ENCODE measurements at regions not wholly inside any gene's neighbourhood (a gene's known extent, or its start where the extent isn't known, plus 50 kb on each side); places are given as distances from the start of the nearest gene placed in this dataset.
"Not testable (repeated sequence)": the region's sequence is repeated elsewhere in the genome, so short reads cannot be mapped to it uniquely, and the experiment has no call there.

DNA sequence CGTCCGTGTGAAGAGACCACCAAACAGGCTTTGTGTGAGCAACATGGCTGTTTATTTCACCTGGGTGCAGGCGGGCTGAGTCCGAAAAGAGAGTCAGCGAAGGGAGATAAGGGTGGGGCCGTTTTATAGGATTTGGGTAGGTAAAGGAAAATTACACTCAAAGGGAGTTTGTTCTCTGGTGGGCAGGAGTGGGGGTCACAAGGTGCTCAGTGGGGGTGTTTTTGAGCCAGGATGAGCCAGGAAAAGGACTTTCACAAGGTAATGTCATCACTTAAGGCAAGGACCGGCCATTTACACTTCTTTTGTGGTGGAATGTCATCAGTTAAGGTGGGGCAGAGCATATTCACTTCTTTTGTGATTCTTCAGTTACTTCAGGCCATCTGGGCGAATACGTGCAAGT is 488.7 kb upstream of the ZP4 start:
- DNase-seq (ENCODE audit: low spot score): not testable (repeated sequence)

DNA sequence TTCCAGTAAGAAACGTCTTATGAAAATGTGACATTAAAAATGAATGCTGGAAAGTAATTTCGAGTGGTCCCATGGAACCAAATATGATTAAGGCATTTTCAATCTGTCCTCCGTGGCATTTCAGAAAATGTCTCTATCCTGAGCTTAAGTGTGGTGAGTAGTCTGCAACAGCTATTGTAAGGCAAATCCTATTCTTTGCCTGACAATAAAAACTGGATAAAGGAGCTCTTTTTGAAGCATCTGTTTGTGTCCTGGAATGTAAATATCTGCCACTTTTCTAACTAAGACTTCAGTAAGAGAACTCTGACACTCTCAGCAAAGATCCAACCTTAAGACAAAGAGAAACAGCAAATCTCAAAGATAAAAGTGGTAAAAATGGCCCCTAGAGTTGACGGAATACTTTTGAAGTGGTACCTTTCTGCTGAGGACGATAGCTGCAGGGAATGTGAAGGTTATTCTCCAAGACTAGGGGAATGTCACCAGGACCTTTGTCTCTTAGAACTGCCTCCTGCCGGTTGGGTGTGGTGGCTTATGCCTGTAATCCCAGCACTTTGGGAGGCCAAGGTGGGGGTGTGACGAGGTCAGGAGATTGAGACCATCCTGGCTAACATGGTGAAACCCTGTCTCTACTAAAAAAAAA is 486.7 kb upstream of the ZP4 start:
- DNase-seq (ENCODE audit: low spot score): no peak

DNA sequence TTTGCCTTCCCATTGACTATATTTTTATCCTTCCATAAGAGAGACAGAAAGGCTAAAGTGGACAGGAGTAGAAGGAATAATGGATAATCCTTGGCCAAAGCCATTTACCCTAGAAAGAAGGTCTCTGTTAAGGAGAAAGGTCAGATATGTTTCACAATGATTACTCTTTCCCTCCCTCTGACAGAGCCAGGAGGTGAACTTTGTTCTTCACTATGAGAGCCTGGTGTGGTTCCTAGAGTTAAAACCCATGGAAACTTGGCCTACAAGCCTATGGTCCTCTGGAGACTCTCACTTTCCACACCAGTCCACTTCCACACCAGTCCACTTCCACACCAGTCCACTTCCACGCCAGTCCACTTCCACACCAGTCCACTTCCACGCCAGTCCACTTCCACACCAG is 479.9 kb upstream of the ZP4 start:
- DNase-seq (ENCODE audit: low spot score): no peak

DNA sequence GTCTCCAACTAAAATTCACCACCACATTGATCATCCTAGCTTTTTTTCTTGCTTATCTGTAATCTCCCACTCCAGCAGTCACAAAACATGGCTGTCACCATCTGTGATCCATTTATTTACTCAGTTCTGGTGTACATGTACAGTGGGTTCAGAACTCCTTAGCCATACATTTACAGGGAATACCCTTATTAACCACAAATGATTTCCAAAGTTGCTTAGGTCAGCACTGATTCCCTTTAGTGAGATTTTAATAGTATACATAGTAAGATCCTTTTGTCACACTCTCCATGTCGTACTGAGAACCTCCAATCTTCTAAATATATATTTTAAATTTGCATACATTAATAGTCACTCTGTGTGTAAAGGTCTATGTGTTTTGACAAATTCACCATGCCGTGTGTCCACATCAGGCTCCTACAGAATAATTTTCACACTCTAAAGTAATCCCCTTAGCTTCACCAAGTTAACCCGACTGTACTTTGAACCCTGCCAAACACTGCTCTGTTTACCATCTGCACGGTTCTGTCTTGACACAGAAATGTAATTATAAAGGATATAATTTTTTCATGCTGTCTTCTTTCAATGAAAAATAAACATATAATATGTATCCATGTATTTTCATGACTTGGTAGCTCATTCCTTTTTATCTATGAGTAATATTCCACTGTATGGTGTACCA is 473.6 kb upstream of the ZP4 start:
- no peak for DNase-seq (ENCODE audit: low spot score)

DNA sequence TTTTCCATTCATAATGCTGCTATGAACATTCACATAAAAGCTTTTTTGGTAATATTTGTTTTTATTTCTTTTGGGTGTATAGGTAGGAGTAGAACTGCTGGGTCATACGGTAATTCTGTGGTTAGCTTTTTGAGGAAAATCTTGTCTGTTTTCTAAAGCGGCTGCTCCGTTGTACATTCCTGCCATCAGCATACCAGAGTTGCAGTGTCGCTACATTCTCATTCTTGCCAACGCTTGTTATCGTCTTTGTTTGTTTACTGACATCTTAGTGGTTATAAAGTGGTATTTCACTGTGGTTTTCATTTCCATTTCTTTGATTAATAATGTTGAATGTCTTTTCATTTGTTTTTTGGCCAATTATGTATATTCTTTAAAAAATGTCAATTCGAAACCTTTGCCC is 469.8 kb upstream of the ZP4 start:
- DNase-seq (ENCODE audit: low spot score): no peak

DNA sequence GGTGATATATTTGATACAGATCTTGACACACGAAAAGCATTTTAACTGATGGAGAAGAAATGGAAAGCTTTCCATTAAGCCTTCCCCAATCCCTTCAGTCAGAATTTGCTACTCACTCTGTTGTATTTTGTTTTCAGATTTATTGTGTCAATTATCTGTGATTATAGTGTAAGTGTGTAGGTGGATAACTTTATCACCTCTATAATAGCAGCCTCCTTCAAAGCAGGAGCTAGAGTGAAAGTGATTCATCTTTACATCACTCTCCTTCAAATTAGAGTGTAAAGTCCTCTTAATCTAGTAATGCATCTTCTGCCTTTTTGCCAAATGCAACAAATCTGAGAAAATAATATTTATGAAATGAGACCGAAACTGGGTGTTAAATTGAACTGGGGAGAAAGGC is 459.7 kb upstream of the ZP4 start:
- no peak for DNase-seq (ENCODE audit: low spot score)

DNA sequence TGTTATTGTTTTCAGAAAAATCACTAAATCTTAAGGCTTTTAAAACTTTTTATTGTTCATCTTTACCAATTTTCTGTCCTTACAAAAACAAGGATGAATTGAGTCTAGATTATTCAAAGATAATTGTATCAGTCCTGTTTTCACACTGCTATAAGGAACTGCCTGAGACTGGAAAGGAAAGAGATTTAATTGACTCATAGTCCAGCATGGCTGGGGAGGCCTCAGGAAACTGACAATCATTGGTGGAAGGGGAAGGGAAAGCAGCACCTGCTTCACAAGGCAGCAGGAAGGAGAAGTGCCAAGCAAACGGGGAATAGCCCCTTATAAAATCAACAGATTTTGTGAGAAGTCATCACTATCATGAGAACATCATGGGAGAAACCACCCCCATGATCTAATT is 455.6 kb upstream of the ZP4 start:
- DNase-seq (ENCODE audit: low spot score): no peak

DNA sequence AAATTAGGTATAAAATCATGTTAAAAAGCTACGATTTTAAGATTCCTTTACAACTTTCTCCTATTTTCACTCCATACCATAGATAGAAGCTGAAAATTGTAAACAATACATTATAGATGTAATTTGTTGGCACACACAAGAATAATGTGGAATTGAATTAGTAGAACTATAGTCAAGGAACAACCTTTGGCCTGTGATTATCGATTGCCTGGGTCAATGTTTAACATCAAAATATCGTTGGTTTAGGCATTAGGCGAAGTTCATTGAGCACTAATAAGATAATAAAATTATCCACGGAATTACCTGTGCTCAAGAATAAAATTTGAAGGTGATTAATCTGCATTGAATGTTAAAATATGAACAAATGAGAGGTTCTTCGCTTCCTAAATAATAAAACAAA is 455.1 kb upstream of the ZP4 start:
- DNase-seq (ENCODE audit: low spot score): no peak

DNA sequence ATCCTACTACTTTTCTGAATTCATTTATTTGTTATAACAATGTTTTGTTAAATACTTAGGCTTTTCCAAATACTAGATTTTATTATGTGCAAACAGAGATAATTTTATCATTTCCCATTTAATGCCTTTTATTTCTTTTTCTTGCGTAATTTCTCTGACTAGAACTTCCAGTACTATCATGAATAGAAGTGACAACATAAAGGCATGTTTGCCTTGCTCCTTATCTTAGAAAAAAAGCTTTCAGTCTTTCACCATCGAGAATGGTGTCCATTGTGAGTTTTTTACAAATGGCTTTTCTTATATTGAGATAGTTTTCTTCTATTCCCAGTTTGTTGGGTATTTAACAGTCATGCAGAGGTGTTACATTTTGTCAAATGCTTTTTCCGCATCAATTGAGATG is 453.1 kb upstream of the ZP4 start:
- no peak for DNase-seq (ENCODE audit: low spot score)

DNA sequence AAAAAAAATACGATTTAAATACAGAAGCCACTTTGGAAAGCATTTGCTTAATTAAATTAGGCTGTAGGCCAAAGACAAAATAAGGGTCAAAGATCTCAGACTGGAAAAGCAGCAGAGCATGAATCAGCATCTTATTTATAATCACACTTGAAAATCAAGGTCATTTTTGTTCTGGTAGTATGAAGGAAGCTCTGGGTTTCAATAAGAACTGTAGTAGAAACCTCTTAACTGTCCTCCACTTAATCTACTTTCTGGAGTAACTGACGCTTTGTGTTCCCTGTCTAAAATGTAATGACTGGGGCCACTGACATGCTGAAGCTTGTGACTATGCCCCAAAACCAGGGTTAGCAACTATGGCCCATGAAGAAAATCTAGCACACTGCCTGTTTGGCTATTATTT is 450.7 kb upstream of the ZP4 start:
- no peak for DNase-seq (ENCODE audit: low spot score)

DNA sequence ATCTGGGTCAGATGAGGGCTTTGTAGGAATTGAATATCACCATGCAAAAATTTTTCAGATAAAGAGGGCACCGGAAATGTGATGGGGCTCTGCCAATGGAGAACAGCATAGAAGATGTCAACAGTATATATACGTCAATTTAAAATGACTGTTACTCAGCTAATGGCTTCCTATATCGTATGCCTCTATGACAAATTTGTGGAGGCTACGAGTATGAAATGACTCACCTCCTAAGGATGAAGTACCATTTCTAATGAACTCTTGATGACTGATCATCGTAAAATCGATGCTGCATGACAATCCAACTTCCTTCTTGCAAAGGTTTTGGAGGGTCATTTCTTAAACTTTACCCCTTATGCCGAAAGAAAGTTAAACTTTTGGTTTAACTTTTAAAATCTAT is 450.3 kb upstream of the ZP4 start:
- DNase-seq (ENCODE audit: low spot score): no peak

DNA sequence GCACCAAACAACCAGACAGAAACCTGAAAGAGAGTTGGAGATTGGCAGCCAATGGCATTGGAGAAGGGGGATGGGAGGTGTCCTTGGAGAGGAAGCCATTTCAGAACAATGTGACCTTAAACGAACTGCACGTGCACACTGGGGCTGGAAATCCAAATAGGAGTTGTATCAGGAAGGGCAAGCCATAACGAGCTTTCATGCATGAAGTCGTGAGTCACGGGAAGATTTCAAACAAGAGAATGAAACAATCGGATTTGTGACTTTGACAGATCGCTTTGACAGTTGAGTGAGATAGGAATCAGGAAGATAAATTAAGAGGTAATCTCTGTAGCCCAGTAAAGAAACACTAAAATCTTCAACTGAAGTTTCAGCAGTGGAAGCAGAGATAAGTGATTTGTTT is 445.8 kb upstream of the ZP4 start:
- no peak for DNase-seq (ENCODE audit: low spot score)

DNA sequence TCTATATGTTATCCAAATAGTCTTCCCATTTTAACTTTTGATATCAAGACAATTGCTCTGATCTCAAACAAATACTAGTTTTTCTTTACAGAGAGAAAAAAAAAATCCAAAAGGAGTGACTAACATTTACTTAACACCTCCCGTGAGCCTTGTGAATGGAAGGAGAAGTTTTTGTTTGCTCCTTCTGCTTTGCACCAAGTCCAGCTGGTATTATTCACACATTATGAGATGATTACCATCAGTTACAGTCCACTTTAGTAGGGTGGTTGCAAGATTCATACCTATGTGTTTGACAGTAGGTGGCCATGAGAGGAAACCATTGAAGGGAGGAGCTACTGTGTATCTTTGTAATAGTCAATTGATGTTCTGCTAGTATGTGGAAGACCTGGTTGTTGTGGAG is 443.4 kb upstream of the ZP4 start:
- DNase-seq (ENCODE audit: low spot score): no peak

DNA sequence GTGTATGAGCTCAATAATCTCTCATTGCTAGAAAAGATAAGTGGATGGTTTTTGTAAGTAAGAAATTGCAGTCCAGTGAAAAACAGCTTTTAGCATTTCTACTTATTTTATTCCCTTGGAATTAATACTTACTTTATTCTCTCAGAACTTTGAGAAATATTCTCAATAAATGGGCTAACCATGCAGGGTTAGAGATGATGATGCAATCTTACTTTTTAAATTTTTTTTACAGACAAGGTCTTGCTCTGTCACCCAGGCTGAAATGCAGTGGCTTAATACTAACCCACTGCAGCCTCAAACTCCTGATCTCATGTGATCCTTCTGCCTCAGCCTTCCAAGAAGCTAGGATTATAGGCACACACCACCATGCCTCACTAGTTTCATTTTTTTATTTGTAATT is 440.8 kb upstream of the ZP4 start:
- peak; percentile 41 for DNase-seq (ENCODE audit: low spot score)

DNA sequence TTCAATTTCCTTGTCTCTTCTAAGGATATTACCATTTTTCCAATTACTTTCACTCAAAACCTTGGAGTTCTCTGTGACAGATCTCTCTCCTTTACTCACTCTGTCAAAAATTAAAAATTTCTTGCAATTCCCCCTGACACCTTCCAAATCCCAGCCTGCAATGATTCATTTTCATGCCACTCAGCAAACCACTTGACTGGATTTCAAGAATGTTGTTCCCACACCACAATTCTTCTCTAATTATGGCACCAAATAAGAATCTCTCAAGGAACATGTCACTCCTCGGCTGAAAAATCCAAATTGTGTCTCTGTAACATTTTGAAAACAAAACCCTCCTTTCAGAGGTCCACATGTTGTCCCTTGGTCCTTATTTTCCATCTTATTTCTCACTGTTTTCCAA is 438.9 kb upstream of the ZP4 start:
- DNase-seq (ENCODE audit: low spot score): no peak

DNA sequence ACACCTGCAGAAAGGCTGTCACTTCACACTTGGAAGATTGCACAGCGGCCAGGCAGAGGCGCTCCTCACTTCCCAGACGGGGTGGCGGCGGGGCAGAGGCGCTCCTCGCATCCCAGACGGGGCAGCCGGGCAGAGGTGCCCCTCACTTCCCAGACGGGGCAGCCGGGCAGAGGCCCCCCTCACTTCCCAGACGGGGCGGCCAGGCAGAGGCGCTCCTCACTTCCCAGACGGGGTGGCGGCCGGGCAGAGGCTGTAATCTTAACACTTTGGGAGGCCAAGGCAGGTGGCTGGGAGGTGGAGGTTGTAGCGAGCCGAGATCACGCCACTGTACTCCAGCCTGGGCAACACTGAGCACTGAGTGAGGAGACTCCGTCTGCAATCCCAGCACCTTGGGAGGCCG is 436.3 kb upstream of the ZP4 start:
- not testable (repeated sequence) for DNase-seq (ENCODE audit: low spot score)

DNA sequence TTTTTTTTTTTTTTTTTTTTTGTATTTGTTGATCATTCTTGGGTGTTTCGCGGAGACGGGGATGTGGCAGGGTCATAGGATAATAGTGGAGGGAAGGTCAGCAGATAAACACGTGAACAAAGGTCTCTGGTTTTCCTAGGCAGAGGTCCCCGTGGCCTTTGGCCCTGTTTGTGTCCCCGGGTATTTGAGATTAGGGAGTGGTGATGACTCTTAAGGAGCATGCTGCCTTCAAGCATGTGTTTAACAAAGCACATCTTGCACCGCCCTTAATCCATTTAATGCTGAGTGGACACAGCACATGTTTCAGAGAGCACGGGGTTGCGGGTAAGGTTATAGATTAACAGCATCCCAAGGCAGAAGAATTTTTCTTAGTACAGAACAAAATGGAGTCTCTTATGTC is 435.8 kb upstream of the ZP4 start:
- not testable (repeated sequence) for DNase-seq (ENCODE audit: low spot score)

DNA sequence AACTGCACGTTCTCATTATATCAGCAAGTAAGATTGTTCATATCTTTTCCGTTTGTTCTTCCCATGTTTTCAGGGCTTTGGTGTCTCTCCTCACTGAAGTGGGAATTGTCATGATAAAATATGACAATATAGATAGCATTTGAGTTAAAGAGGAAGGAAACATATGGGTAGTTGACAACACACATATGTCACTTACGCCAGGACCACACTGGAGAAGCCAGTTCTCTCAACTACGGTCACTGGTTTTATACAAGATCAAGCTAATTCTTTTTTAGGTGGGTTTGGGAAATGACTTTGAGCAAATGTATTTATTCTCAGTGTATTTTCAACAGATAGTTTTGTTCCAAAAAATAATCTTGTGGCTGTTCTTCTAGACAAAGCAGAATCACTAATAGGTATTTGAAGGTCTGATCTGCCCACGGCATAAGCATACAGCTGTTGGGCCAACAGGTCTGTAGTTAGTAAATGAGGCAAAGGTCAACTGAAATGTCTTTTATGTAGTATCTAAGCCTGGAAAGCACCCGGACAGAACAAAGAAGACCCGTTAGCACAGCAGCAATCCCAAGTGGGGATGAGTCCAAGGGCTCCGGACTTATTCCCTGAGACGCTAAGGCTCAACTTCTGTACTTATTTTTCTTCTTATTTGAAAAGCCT is 433.6 kb upstream of the ZP4 start:
- no peak for DNase-seq (ENCODE audit: low spot score)

DNA sequence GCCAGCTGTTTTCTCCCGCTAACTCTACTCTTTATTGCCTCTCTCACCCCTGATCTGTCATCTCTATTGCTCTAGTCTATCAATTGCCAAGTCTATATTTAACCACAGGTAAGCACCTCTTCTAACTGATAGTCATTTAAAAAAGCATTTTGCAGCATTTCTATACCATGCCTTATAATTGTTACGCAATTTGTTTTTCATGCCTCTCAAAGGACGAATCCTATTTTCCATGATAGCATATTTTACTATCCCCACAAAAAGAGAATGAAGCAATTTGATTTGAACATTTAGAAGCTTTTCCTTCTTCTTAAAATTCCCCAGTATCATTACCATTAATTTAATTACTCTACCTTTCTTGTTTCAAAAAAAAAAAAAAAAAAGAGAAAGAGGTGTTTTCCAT is 432.8 kb upstream of the ZP4 start:
- no peak for DNase-seq (ENCODE audit: low spot score)

DNA sequence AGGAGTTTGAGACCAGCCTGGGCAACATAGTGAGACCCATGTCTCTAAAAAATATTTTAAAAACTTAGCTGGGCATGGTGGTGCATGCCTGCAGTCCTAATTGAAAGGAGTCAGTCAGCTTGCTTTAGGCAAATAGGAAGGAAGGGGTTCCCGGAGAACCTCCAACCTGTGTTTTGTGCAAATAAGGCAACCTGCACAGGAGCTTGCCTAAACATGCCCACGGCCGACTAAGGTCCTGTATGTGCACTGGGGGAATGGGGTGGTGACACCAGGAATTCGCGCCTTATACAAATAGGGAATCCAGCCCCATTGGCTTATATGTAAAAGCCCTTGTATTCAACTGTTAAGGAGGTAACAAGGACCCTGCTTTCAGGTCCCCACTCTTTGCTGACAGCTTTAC is 429.2 kb upstream of the ZP4 start:
- DNase-seq (ENCODE audit: low spot score): no peak

DNA sequence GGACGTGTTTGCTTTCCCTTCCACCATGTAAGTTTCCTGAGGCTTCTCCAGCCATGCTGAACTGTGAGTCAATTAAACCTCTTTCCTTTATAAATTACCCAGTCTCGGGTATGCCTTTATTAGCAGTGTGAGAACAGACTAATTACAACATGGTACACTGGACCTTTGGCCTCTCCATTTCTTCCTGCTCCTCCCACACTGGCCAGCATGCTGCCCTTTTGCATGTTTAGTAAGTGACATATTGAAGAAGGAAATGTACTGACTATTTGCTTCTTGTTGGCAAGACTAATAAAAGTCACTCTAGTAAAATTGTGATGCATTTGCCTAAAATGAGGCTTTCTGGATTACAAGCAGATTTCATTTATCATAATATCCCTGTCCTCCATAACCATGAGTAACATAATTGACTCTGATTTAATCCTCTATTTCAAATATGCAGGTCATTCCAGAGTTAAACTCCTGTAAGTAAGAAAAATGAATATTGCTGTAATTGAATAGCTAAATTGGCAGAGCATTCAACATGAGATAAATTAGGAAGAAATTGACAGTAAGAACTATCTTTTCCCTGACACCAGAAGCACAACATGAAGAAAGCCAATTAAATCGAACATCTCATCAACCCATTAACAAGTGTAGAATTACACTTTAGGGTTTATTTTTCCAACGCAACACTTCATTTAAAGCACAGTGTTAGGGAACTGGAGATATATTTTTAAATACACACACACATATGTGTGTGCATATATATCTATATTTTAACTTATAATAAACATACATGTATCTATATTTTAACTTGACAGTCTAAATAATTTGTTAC is 427.8 kb upstream of the ZP4 start:
- no peak for DNase-seq (ENCODE audit: low spot score)

DNA sequence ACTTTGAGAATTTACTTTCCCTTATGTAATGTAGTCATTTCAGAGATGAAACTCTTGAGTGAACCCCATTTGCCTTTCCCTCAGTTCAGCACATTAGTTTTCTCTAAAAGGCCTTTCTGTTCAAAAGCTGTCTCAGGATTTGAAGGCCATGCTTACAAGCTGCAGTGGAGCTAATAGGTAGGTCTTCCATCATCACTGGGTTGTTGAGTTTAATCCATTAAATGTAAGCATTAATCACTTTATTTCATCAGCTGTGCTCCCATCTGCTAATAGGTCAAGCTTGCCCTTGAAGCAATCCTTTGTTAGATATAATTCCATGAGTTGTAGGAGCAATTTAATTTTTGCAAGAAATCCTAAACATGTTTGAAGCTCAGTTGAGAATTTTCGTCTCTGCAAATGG is 422.2 kb upstream of the ZP4 start:
- no peak for DNase-seq (ENCODE audit: low spot score)

DNA sequence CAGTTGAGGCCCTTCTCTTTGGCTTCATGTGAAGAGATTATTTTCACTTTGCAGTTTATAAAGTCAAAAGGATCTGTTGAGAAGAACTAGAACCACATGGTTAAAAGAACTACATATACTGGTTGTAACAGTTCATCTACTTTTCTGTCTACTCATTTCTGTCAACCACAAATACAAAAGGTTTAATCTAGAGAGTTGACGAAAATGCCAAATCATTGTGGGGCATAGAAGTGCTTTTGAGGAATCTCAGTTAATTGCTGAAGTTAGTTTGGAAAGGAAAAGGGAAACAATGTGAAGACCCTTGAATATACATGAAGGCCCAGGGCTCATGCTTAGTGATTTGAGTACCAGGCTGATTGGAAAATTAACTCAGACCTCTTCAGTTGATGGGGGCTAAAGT is 415.7 kb upstream of the ZP4 start:
- DNase-seq (ENCODE audit: low spot score): no peak
